SK-N-SH (cell line): ENCODE measurements at regions not wholly inside any gene's neighbourhood (a gene's known extent, or its start where the extent isn't known, plus 50 kb on each side); places are given as distances from the start of the nearest gene placed in this dataset.

Source experiments
- CTCF ChIA-PET: fragments of 300-600, 350-600 bp; formaldehyde crosslinking; extraction: SDS; loops from one replicate; lab custom pipeline; 2021; lab: Yijun Ruan, JAX
- POLR2A ChIA-PET: fragments of 350-600 bp; sonication (Branson Sonifier 250); formaldehyde crosslinking; extraction: SDS; loops from one replicate; lab custom pipeline; 2020; ENCODE audit warnings: antibody characterized with exemption, inconsistent platforms; lab: Yijun Ruan, JAX
- DNase-seq: peaks from one replicate; pipeline ENCODE4 v3.0.0; 2012
- H2AFZ ChIP-seq: fragments of 200-600 bp; sonication (generic); 2 replicates; pipeline ENCODE4 v1.8.1; 2016; ENCODE audit warnings: antibody characterized with exemption, mild to moderate bottlenecking, low read depth
- H3F3A ChIP-seq: fragments of 200-600 bp; sonication (generic); replicated peaks from 2 replicates; pipeline ENCODE3; 2016; ENCODE audit warnings: antibody characterized with exemption, mild to moderate bottlenecking; ENCODE audit not compliant: insufficient read depth
- H3K27ac ChIP-seq, 2 experiments: fragments of 200-500 bp in 1 of 2; fragments of 200-600 bp in 1 of 2; sonication (Bioruptor generic) in 1 of 2; sonication (generic), shearing (Covaris generic) in 1 of 2; 2 replicates each; pipeline versions ENCODE4 v1.5.1 to v1.6.1; 2014 to 2016; ENCODE audit warnings: low read depth in 2 of 2, inconsistent platforms in 1 of 2, low read length in 1 of 2, mild to moderate bottlenecking in 1 of 2, mixed read lengths in 1 of 2
- H3K27me3 ChIP-seq: fragments of 200-600 bp; sonication (generic), shearing (Covaris generic); 2 replicates; pipeline ENCODE4 v1.6.1; 2016; ENCODE audit warnings: mixed run types; ENCODE audit not compliant: insufficient read depth
- H3K36me3 ChIP-seq, 2 experiments: fragments of 200-500 bp in 1 of 2; fragments of 200-600 bp in 1 of 2; sonication (Bioruptor generic) in 1 of 2; sonication (generic) in 1 of 2; replicated peaks in 1 of 2; 2 replicates each; pipeline versions ENCODE3 to v1.5.1; 2014 to 2016; ENCODE audit warnings: low read length in 1 of 2, mild to moderate bottlenecking in 1 of 2; ENCODE audit not compliant: insufficient read depth in 2 of 2, control insufficient read depth in 1 of 2
- H3K4me1 ChIP-seq, 2 experiments: fragments of 200-500 bp in 1 of 2; fragments of 200-600 bp in 1 of 2; sonication (Bioruptor generic) in 1 of 2; sonication (generic), shearing (Covaris generic) in 1 of 2; 2 replicates each; pipeline versions ENCODE4 v1.5.1 to v1.6.1; 2014 to 2016; ENCODE audit warnings: low read depth in 1 of 2, low read length in 1 of 2, mixed run types in 1 of 2; ENCODE audit not compliant: insufficient read depth in 2 of 2, control insufficient read depth in 1 of 2
- H3K4me2 ChIP-seq: fragments of 200-600 bp; sonication (generic), shearing (Covaris generic); 2 replicates; pipeline ENCODE4 v1.6.1; 2017; ENCODE audit warnings: mixed run types
- H3K4me3 ChIP-seq, 2 experiments: fragments of 200-500 bp in 1 of 2; fragments of 200-600 bp in 1 of 2; sonication (Bioruptor generic) in 1 of 2; sonication (generic), shearing (Covaris generic) in 1 of 2; 2 replicates each; pipeline versions ENCODE4 v1.5.1 to v1.8.1; 2014 to 2016; ENCODE audit warnings: low read depth in 2 of 2, inconsistent platforms in 1 of 2, low read length in 1 of 2, mild to moderate bottlenecking in 1 of 2, mixed read lengths in 1 of 2, moderate library complexity in 1 of 2
- H3K79me2 ChIP-seq: fragments of 200-600 bp; sonication (generic); 2 replicates; pipeline ENCODE4 v1.8.1; 2017; ENCODE audit warnings: mild to moderate bottlenecking; ENCODE audit not compliant: insufficient read depth
- H3K9ac ChIP-seq: fragments of 200-600 bp; sonication (generic); 2 replicates; pipeline ENCODE4 v1.6.1; 2017; ENCODE audit warnings: mixed run types
- H3K9me2 ChIP-seq: fragments of 200-600 bp; sonication (generic); 2 replicates; pipeline ENCODE4 v1.6.1; 2017; ENCODE audit warnings: mixed run types
- H3K9me3 ChIP-seq: fragments of 200-600 bp; sonication (generic); 2 replicates; pipeline ENCODE4 v1.6.1; 2017; ENCODE audit warnings: mixed run types, mild to moderate bottlenecking, moderate library complexity
- H4K20me1 ChIP-seq: fragments of 200-600 bp; sonication (generic); 2 replicates; pipeline ENCODE4 v1.6.1; 2017; ENCODE audit warnings: mild to moderate bottlenecking, mixed run types; ENCODE audit not compliant: insufficient read depth
- CTCF ChIP-seq: fragments of 200-600 bp; sonication (generic); IDR thresholded peaks from 2 replicates; pipeline ENCODE4 v1.6.1; 2017; ENCODE audit warnings: antibody characterized with exemption, mild to moderate bottlenecking, moderate library complexity
- EP300 ChIP-seq, 2 experiments: IDR thresholded peaks; 2 replicates each; pipeline versions ENCODE4 v1.4.0 to v1.6.1; 2012; ENCODE audit warnings: borderline replicate concordance in 1 of 2, low read depth in 1 of 2, low read length in 1 of 2
- FOXM1 ChIP-seq: IDR thresholded peaks from 2 replicates; pipeline ENCODE4 v1.4.0; 2012; ENCODE audit warnings: low read depth, mild to moderate bottlenecking
- GABPA ChIP-seq: IDR thresholded peaks from 2 replicates; pipeline ENCODE4 v1.4.0; 2012; ENCODE audit warnings: low read depth, mild to moderate bottlenecking
- IRF3 ChIP-seq: fragments of 150-350 bp; IDR thresholded peaks from 2 replicates; pipeline ENCODE4 v1.6.1; 2016; ENCODE audit warnings: mild to moderate bottlenecking, low read depth, low read length
- MAX ChIP-seq: IDR thresholded peaks from 2 replicates; pipeline ENCODE4 v1.4.0; 2012; ENCODE audit warnings: low read depth
- MEF2A ChIP-seq: IDR thresholded peaks from 2 replicates; pipeline ENCODE4 v1.4.0; 2012; ENCODE audit warnings: low read depth, borderline replicate concordance
- MXI1 ChIP-seq: IDR thresholded peaks from 2 replicates; pipeline ENCODE4 v1.6.1; 2012; ENCODE audit warnings: mild to moderate bottlenecking, low read depth, low read length, improper control_type of control experiment
- NFIC ChIP-seq: IDR thresholded peaks from 2 replicates; pipeline ENCODE4 v1.4.0; 2012; ENCODE audit warnings: borderline replicate concordance
- NRF1 ChIP-seq: IDR thresholded peaks from 2 replicates; pipeline ENCODE4 v1.6.1; 2012; ENCODE audit warnings: low read depth, mild to moderate bottlenecking, low read length
- PBX3 ChIP-seq: IDR thresholded peaks from 2 replicates; pipeline ENCODE4; 2012
- POLR2AphosphoS5 ChIP-seq: IDR thresholded peaks from 2 replicates; pipeline ENCODE4 v1.6.1; 2012; ENCODE audit warnings: low read depth, low read length
- RAD21 ChIP-seq: IDR thresholded peaks from 2 replicates; pipeline ENCODE4 v1.6.1; 2012; ENCODE audit warnings: mild to moderate bottlenecking, low read length
- RCOR1 ChIP-seq: fragments of 150-350 bp; IDR thresholded peaks from 2 replicates; pipeline ENCODE4 v1.6.1; 2017; ENCODE audit warnings: antibody characterized with exemption, low read length
- SIN3A ChIP-seq: IDR thresholded peaks from 2 replicates; pipeline ENCODE4 v1.6.1; 2012; ENCODE audit warnings: low read depth, mild to moderate bottlenecking, low read length, moderate library complexity, borderline replicate concordance
- SMC3 ChIP-seq: IDR thresholded peaks from 2 replicates; pipeline ENCODE4 v1.6.1; 2012; ENCODE audit warnings: low read depth, low read length, improper control_type of control experiment
- TAF1 ChIP-seq: IDR thresholded peaks from 2 replicates; pipeline ENCODE4 v1.6.1; 2012; ENCODE audit warnings: low read depth, mild to moderate bottlenecking, low read length, moderate library complexity, borderline replicate concordance
- TCF12 ChIP-seq: IDR thresholded peaks from 2 replicates; pipeline ENCODE4 v1.4.0; 2012
- TEAD4 ChIP-seq: IDR thresholded peaks from 2 replicates; pipeline ENCODE4 v1.4.0; 2012; ENCODE audit warnings: mild to moderate bottlenecking, borderline replicate concordance; ENCODE audit not compliant: insufficient read depth
- YY1 ChIP-seq: IDR thresholded peaks from 2 replicates; pipeline ENCODE4 v1.4.0; 2012; ENCODE audit warnings: low read depth, mild to moderate bottlenecking
- ZBTB33 ChIP-seq: IDR thresholded peaks from 2 replicates; pipeline ENCODE4 v1.4.0; 2012; ENCODE audit warnings: low read depth, borderline replicate concordance
- WGBS: methylation state at CpG from one replicate; pipeline ENCODE4 v1.1.6; 2017; ENCODE audit warnings: low lambda C conversion rate; 5-methylcytosine and 5-hydroxymethylcytosine counted together

- H3K27me3 ChIP-seq: no peaks in the 10 kb centered on the region
- H3K9me2 ChIP-seq: no peaks in the 10 kb centered on the region
- 13% methylated on average over 3 of the region's 3 CpGs for WGBS
- no peaks in the 10 kb centered on the region for H3F3A ChIP-seq
- POLR2A ChIA-PET: no interaction called here
- H3K4me2 ChIP-seq: no peak overlapping the region
- no peaks in the 10 kb centered on the region for H3K4me1 ChIP-seq
- no peak for DNase-seq
- H3K79me2 ChIP-seq: no peaks in the 10 kb centered on the region
- H3K9me3 ChIP-seq: no peaks in the 10 kb centered on the region
- H3K27ac ChIP-seq: no peak overlapping the region
- H3K4me3 ChIP-seq: no peak overlapping the region
- no peaks in the 10 kb centered on the region for H3K36me3 ChIP-seq
- H2AFZ ChIP-seq: no peak overlapping the region
- TF ChIP-seq YY1 (no peak), MAX (no peak), RCOR1 (no peak), TEAD4 (no peak), IRF3 (no peak), PBX3 (no peak), RAD21 (no peak), SMC3 (no peak), MEF2A (no peak), SIN3A (no peak), TCF12 (no peak)
- no peaks in the 10 kb centered on the region for H4K20me1 ChIP-seq
- H3K9ac ChIP-seq: no peak overlapping the region
- CTCF ChIA-PET: no interaction called here
These were observed 471.3 kb upstream of the DAB2 start for GRCh38 chr5:39896104-39896503.

GRCh38 chr5:39892708-39893107 is 467.9 kb upstream of the DAB2 start:
- CTCF ChIA-PET: no interaction called here
- no peaks in the 10 kb centered on the region for H3K79me2 ChIP-seq
- H3K36me3 ChIP-seq: no peaks in the 10 kb centered on the region
- no peak overlapping the region for H3K4me2 ChIP-seq
- H3K9ac ChIP-seq: no peak overlapping the region
- no peaks in the 10 kb centered on the region for H3K4me1 ChIP-seq
- H2AFZ ChIP-seq: no peak overlapping the region
- H3K4me3 ChIP-seq: no peak overlapping the region
- 31% methylated on average over 1 of the region's 1 CpG for WGBS
- no peaks in the 10 kb centered on the region for H3F3A ChIP-seq
- no peaks in the 10 kb centered on the region for H3K27me3 ChIP-seq
- DNase-seq: no peak
- no peak overlapping the region for H3K27ac ChIP-seq
- no peaks in the 10 kb centered on the region for H4K20me1 ChIP-seq
- POLR2A ChIA-PET: no interaction called here
- no peaks in the 10 kb centered on the region for H3K9me3 ChIP-seq
- H3K9me2 ChIP-seq: no peaks in the 10 kb centered on the region
- TF ChIP-seq FOXM1: no peak
- TF ChIP-seq ZBTB33: no peak
- no peak for TF ChIP-seq GABPA
- TF ChIP-seq POLR2AphosphoS5: no peak
- TF ChIP-seq EP300 (IDR thresholded peaks at IDR 0.05; ENCODE audit: borderline replicate concordance in 1 of 2, low read depth in 1 of 2, low read length in 1 of 2): no peak
- TF ChIP-seq NRF1: no peak
- no peak for TF ChIP-seq NFIC
- TF ChIP-seq TAF1: no peak
- TF ChIP-seq CTCF: no peak
- no peak for TF ChIP-seq SMC3
- TF ChIP-seq MXI1: no peak
- no peak for TF ChIP-seq IRF3
- TF ChIP-seq RAD21: no peak
